Loucy (cell line): ENCODE measurements at regions not wholly inside any gene's neighbourhood (a gene's known extent, or its start where the extent isn't known, plus 50 kb on each side); places are given as distances from the start of the nearest gene placed in this dataset.

ENCODE experiments used
- EZH2phosphoT487 ChIP-seq: fragments of 200-600 bp; IDR thresholded peaks from 2 replicates; pipeline ENCODE4 v1.6.1; 2018; ENCODE audit warnings: antibody characterized with exemption, mild to moderate bottlenecking, moderate library complexity, borderline replicate concordance
- TF ChIP-seq, protein P1 (sequence below): fragments of 200-600 bp; sonication (generic); conservative IDR thresholded peaks from 2 replicates; pipeline ENCODE4 v1.5.1; 2014; ENCODE audit warnings: mild to moderate bottlenecking, antibody characterized with exemption, low read length

- TF ChIP-seq, protein P1, sequence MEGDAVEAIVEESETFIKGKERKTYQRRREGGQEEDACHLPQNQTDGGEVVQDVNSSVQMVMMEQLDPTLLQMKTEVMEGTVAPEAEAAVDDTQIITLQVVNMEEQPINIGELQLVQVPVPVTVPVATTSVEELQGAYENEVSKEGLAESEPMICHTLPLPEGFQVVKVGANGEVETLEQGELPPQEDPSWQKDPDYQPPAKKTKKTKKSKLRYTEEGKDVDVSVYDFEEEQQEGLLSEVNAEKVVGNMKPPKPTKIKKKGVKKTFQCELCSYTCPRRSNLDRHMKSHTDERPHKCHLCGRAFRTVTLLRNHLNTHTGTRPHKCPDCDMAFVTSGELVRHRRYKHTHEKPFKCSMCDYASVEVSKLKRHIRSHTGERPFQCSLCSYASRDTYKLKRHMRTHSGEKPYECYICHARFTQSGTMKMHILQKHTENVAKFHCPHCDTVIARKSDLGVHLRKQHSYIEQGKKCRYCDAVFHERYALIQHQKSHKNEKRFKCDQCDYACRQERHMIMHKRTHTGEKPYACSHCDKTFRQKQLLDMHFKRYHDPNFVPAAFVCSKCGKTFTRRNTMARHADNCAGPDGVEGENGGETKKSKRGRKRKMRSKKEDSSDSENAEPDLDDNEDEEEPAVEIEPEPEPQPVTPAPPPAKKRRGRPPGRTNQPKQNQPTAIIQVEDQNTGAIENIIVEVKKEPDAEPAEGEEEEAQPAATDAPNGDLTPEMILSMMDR = no peak
- TF ChIP-seq EZH2phosphoT487 = no peak
These were observed 134.0 kb upstream of the SYN3 start for GRCh38 chr22:33192156-33192555.
